DND-41 (cell line): ENCODE measurements at regions not wholly inside any gene's neighbourhood (a gene's known extent, or its start where the extent isn't known, plus 50 kb on each side); places are given as distances from the start of the nearest gene placed in this dataset.
A peak's percentile ranks its signal among the peaks of the same experiment; 100 is the strongest.

Source experiments
- ATAC-seq: fragments of 200-7000 bp; cut with Tn5 transposase; 3 replicates; pipeline ENCODE4 v1.9.1; 2021; ENCODE audit warnings: low read depth; ENCODE audit not compliant: insufficient read depth
- DNase-seq: peaks from one replicate; pipeline ENCODE4 v3.0.0-alpha.2; 2020
- H2AFZ ChIP-seq: 2 replicates; pipeline ENCODE4 v1.6.0; 2012; ENCODE audit warnings: low read depth, low read length
- H3K27ac ChIP-seq: 2 replicates; pipeline ENCODE4 v1.5.1; 2012; ENCODE audit warnings: low read length, inconsistent platforms
- H3K27me3 ChIP-seq: fragments of 200-600 bp; sonication (generic); 2 replicates; pipeline ENCODE4 v1.6.0; 2012; ENCODE audit warnings: low read length, mild to moderate bottlenecking, inconsistent platforms; ENCODE audit not compliant: insufficient read depth, poor library complexity
- H3K36me3 ChIP-seq: 2 replicates; pipeline ENCODE4 v1.5.1; 2012; ENCODE audit warnings: low read length, inconsistent platforms; ENCODE audit not compliant: insufficient read depth
- H3K4me1 ChIP-seq: 2 replicates; pipeline ENCODE4 v1.5.1; 2012; ENCODE audit warnings: mild to moderate bottlenecking, low read length; ENCODE audit not compliant: insufficient read depth
- H3K4me2 ChIP-seq: 2 replicates; pipeline ENCODE4 v1.6.0; 2012; ENCODE audit warnings: mild to moderate bottlenecking, moderate library complexity, low read length, inconsistent platforms; ENCODE audit not compliant: insufficient read depth
- H3K4me3 ChIP-seq, 2 experiments: fragments of 200-600 bp in 1 of 2; shearing (Covaris generic) in 1 of 2; 2 replicates each; pipeline ENCODE4 v1.5.1; 2012 to 2016; ENCODE audit warnings: inconsistent platforms in 2 of 2, low read length in 2 of 2, mild to moderate bottlenecking in 2 of 2, low read depth in 1 of 2, moderate library complexity in 1 of 2
- H3K79me2 ChIP-seq: 2 replicates; pipeline ENCODE4 v1.6.0; 2012; ENCODE audit warnings: low read length, inconsistent platforms; ENCODE audit not compliant: insufficient read depth
- H3K9ac ChIP-seq: 2 replicates; pipeline ENCODE4 v1.6.0; 2012; ENCODE audit warnings: low read depth, mild to moderate bottlenecking, inconsistent platforms, low read length, moderate library complexity
- H3K9me3 ChIP-seq: 2 replicates; pipeline ENCODE4 v1.5.1; 2012; ENCODE audit warnings: low read length, moderate library complexity, mild to moderate bottlenecking, inconsistent platforms; ENCODE audit not compliant: insufficient read depth, severe bottlenecking
- H4K20me1 ChIP-seq: 2 replicates; pipeline ENCODE4 v1.6.0; 2012; ENCODE audit warnings: low read length; ENCODE audit not compliant: insufficient read depth
- EZH2 ChIP-seq: IDR thresholded peaks from 3 replicates; pipeline ENCODE4 v1.6.1; 2012; ENCODE audit warnings: borderline replicate concordance, low read depth, mild to moderate bottlenecking, moderate library complexity, low read length, inconsistent platforms; ENCODE audit not compliant: severe bottlenecking
- TF ChIP-seq, protein P1 (sequence below): IDR thresholded peaks from 2 replicates; pipeline ENCODE4 v1.5.1; 2012; ENCODE audit warnings: borderline replicate concordance, low read length, moderate library complexity, mild to moderate bottlenecking; ENCODE audit not compliant: poor library complexity, severe bottlenecking; ENCODE audit errors: extremely low read depth

DNA sequence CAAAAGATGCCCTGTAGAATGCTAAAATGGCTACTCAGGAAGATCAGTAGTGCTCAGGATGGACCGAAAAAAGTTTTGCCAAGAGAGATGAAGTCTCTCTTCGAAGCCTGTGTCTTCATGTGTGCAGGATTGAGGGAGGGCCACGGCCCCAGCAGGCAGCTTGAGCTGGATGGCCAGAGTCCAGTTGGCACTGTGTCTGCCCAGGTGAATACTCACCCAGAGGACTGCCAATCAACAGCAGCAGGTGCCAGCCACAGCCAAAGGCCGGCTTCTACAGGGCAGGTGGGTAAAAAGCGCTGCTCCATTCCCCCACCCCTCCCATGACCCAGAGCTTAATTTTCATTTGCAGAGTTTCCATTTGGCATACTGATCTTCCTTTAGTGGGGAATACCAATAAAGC is 287.9 kb upstream of the ZNF608 start:
- no peak overlapping the region for H2AFZ ChIP-seq
- no peak for TF ChIP-seq EZH2
- TF ChIP-seq, protein P1, sequence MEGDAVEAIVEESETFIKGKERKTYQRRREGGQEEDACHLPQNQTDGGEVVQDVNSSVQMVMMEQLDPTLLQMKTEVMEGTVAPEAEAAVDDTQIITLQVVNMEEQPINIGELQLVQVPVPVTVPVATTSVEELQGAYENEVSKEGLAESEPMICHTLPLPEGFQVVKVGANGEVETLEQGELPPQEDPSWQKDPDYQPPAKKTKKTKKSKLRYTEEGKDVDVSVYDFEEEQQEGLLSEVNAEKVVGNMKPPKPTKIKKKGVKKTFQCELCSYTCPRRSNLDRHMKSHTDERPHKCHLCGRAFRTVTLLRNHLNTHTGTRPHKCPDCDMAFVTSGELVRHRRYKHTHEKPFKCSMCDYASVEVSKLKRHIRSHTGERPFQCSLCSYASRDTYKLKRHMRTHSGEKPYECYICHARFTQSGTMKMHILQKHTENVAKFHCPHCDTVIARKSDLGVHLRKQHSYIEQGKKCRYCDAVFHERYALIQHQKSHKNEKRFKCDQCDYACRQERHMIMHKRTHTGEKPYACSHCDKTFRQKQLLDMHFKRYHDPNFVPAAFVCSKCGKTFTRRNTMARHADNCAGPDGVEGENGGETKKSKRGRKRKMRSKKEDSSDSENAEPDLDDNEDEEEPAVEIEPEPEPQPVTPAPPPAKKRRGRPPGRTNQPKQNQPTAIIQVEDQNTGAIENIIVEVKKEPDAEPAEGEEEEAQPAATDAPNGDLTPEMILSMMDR, result no peak
- no peaks in the 10 kb centered on the region for H3K36me3 ChIP-seq
- no peaks in the 10 kb centered on the region for H4K20me1 ChIP-seq
- H3K27me3 ChIP-seq, result no peaks in the 10 kb centered on the region
- no peak overlapping the region for H3K4me2 ChIP-seq
- no peak for DNase-seq
- ATAC-seq, result no peak
- no peak overlapping the region for H3K27ac ChIP-seq
- no peaks in the 10 kb centered on the region for H3K9me3 ChIP-seq
- H3K4me1 ChIP-seq, result peaks cover 28% of the 10 kb centered on the region
- H3K79me2 ChIP-seq, result no peaks in the 10 kb centered on the region
- H3K4me3 ChIP-seq, result no peak overlapping the region
- H3K9ac ChIP-seq, result no peak overlapping the region

DNA sequence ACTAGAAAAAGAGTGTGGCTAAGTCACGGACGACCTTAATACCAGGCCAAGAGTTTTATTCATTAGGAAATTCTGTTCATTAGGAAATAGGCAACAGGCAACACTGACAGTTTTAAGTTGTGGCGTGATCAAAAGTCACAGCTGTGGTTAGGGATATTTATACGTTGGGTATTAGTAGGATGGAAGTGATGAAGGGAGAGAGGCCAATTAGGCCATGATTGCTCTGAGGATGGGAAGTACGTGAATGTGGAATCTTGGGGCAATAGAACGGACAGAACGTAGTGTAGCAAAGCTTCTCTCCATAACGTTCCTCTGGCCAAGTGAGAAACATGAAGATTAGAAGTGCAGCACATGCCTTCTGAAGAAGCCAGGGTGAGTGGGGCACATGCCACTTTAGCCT is 290.1 kb upstream of the ZNF608 start:
- no peak overlapping the region for H2AFZ ChIP-seq
- H4K20me1 ChIP-seq, result no peaks in the 10 kb centered on the region
- no peak for ATAC-seq

DNA sequence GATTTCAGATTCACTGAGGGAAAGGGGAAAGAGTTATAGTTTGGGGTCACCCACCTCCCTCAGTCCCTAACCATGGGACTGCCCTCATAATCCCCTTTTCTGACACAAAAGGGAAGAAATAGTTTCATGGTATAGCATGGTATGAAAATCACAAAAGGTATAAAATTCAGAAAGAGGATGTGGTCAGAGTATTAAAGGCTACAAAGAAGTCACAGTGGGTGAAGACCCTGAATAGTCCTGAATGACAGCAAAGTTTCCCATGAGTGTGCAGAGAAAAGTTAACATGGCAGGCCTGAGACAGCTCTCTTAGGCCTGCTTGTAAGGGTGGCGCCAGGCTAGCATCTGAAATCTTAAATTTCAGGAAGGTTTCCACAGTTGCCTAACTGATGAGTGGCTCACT is 290.6 kb upstream of the ZNF608 start:
- ATAC-seq (peak; percentile 60), DNase-seq (no peak)
- Histone ChIP-seq H3K4me3 (no peak overlapping the region), H3K27ac (no peak overlapping the region; the same call in 1 of the 2 replicates), H2AFZ (no peak overlapping the region), H3K4me2 (no peak overlapping the region), H3K9ac (no peak overlapping the region), H3K36me3 (no peaks in the 10 kb centered on the region), H3K79me2 (no peaks in the 10 kb centered on the region), H4K20me1 (no peaks in the 10 kb centered on the region), H3K27me3 (no peaks in the 10 kb centered on the region), H3K4me1 (peaks cover 32% of the 10 kb centered on the region), H3K9me3 (no peaks in the 10 kb centered on the region)
- TF ChIP-seq, protein P1, result no peak
- TF ChIP-seq EZH2, result no peak

More for the DNA sequence above, 290.1 kb upstream of the ZNF608 start:
- no peak overlapping the region for H3K4me3 ChIP-seq
- no peak for DNase-seq
- H3K4me1 ChIP-seq, result peaks cover 28% of the 10 kb centered on the region
- H3K36me3 ChIP-seq, result no peaks in the 10 kb centered on the region
- H3K79me2 ChIP-seq, result no peaks in the 10 kb centered on the region
- H3K9me3 ChIP-seq, result no peaks in the 10 kb centered on the region
- H3K27me3 ChIP-seq, result no peaks in the 10 kb centered on the region
- no peak overlapping the region for H3K27ac ChIP-seq
- no peak overlapping the region for H3K9ac ChIP-seq
- H3K4me2 ChIP-seq, result no peak overlapping the region
- TF ChIP-seq, protein P1, result no peak
- TF ChIP-seq EZH2, result no peak

DNA sequence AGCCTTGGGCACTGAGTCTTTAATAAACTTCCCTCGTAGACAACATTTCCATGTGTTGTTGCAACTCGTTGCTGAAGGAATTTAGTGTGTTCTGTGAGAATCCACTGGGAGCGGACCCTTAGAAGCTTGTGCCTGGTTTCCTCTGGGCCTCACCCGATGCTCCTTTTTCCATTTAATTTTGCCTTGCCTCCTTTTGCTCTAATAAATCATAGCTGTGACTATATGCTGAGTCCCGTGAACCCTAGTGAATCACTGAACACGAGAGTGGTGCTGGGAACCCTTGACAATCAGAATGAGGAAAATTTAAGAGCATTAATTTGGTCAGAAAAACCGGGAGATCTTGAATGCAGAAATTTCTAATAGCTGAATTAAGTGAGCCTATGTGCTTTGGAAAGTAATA is 291.1 kb upstream of the ZNF608 start:
- TF ChIP-seq EZH2, result no peak
- TF ChIP-seq, protein P1, result no peak
- H3K9ac ChIP-seq, result no peak overlapping the region
- H3K4me3 ChIP-seq, result no peak overlapping the region
- H3K36me3 ChIP-seq, result no peaks in the 10 kb centered on the region
- no peak overlapping the region for H2AFZ ChIP-seq
- no peaks in the 10 kb centered on the region for H4K20me1 ChIP-seq
- no peak for DNase-seq
- no peaks in the 10 kb centered on the region for H3K27me3 ChIP-seq
- no peak overlapping the region for H3K4me2 ChIP-seq
- H3K9me3 ChIP-seq, result no peaks in the 10 kb centered on the region
- no peak overlapping the region; the same call in 1 of the 2 replicates for H3K27ac ChIP-seq
- H3K79me2 ChIP-seq, result no peaks in the 10 kb centered on the region
- no peak for ATAC-seq
- H3K4me1 ChIP-seq, result peaks cover 32% of the 10 kb centered on the region
